Inferior parietal cortex (tissue), 1 donor: ENCODE measurements at regions not wholly inside any gene's neighbourhood (a gene's known extent, or its start where the extent isn't known, plus 50 kb on each side); places are given as distances from the start of the nearest gene placed in this dataset.
"Not testable (repeated sequence)": the region's sequence is repeated elsewhere in the genome, so short reads cannot be mapped to it uniquely, and the experiment has no call there.

Experiments
- DNase-seq: peaks from one replicate; pipeline ENCODE4 v3.0.0-alpha.2; 2016; ENCODE audit errors: extremely low spot score

DNA sequence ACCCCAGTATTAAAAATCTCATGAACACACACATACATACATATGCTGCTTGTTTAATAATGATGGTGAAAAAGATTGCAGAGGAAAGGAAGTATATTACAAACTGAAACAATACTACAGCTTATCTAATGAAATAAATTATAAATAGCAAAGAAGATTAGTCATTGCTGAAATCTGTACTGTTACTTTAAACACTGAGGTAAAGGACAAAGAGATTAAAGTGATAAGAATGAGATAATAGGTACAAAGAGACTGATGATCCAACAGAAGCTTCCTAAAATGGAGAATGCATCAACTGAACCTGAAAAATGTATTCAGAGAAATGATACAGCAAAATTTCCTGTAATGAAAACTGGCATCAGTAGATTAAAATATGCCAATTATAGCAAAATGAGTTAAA is 91.5 kb upstream of the KCND2 start:
- DNase-seq, result no peak

- DNase-seq, result no peak
These were observed 88.1 kb upstream of the KCND2 start for GRCh38 chr7:120184866-120185265.

- DNase-seq, result peak; percentile 40
These were observed 86.9 kb upstream of the KCND2 start for GRCh38 chr7:120185940-120186682.

DNA sequence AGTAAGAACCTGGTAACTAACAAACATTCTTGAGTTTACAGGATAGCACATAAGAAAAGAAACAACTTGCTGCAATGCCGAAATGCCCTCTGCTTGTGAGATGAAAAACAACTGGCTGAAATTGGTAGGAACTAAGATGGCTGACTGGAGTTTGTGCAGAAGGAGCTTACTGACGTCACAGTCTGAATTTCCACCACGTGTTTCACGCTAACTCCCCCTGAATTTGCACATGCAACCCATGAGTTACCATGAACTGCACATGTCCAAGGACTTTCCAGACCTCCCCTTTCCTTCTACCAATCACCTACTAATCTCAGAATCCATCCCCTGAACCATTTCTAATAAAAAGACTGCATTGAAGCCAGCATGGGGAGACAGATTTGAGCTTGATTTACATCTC is 86.3 kb upstream of the KCND2 start:
- no peak for DNase-seq

GRCh38 chr7:120189623-120190022 is 83.4 kb upstream of the KCND2 start:
- no peak for DNase-seq

GRCh38 chr7:120190109-120190508 is 82.9 kb upstream of the KCND2 start:
- no peak for DNase-seq

- no peak for DNase-seq
These were observed 82.4 kb upstream of the KCND2 start for GRCh38 chr7:120190566-120190965.

- not testable (repeated sequence) for DNase-seq
These were observed 81.6 kb upstream of the KCND2 start for GRCh38 chr7:120191423-120191822.

- no peak for DNase-seq
These were observed 71.7 kb upstream of the KCND2 start for GRCh38 chr7:120201290-120201689.

- DNase-seq, result no peak
These were observed 67.9 kb upstream of the KCND2 start for GRCh38 chr7:120205101-120205500.

DNA sequence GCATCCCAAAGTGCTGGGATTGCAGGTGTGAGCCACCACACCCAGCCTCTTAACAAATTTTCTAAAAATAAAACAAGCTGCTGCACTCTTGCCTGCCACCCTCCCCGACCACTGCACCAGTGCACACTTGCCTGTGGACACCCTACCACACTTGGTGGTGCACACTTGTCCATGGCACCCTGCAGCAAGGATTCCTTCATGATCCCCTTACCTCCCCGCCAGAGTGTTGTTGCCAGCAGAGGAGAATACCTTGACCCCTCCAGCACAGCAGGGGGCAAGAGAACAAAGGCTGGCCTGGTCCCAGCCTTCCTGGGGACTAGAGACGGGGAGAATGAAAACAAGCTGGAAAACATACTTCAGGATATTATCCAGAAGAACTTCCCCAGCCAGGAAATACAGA is 65.9 kb upstream of the KCND2 start:
- no peak for DNase-seq

DNA sequence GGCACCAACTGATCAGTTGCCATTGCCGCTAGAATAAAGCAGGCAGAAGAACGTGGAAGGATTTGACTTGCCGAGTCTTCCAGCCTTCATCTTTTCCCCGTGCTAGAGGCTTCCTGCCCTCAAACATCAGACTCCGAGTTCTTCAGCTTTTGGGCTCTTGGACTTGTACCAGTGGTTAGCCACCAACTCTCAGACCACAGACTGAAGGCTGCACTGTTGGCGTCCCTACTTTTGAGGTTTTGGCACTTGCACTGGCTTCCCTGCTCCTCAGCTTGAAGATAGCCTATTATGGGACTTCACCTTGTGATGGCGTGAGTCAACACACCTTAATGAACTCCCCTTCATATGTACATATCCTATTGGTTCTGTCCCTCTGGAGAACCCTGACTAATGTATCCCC is 57.3 kb upstream of the KCND2 start:
- DNase-seq, result no peak

DNA sequence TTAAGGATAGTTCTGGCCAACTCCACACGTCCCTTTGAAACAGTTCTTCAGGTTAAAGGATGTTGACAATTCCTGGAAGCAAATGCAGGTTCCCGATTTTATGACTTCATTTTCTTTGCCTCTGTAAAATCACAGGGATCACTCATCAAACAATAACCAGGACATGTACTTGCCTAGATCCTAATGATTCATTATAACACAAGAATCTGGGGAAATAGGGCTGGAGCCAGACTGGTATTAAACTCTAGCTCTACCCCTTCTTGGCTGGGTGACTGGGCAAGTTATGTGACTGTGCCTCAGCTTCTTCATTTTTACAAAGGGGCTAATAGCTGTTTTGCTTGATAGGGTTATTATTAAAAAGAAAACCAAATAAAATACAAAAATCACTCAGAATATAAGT is 56.0 kb upstream of the KCND2 start:
- DNase-seq, result no peak

- no peak for DNase-seq
These were observed 54.3 kb upstream of the KCND2 start for GRCh38 chr7:120218712-120219111.

- peak; percentile 11 for DNase-seq
These were observed 51.3 kb upstream of the KCND2 start for GRCh38 chr7:120221666-120222065.
